DMS114 treated with DMSO at 0.1 percent for 48 hours (cell line): ENCODE measurements at regions not wholly inside any gene's neighbourhood (a gene's known extent, or its start where the extent isn't known, plus 50 kb on each side); places are given as distances from the start of the nearest gene placed in this dataset.

Experiments used
- DNase-seq: peaks from one replicate; lab custom pipeline; 2025; ENCODE audit not compliant: unreplicated experiment; lab: John Stamatoyannopoulos, UW

GRCh38 chr16:56140645-56141044, 50.6 kb upstream of the GNAO1 start:
- no peak for DNase-seq

GRCh38 chr16:56137269-56137668, 54.0 kb upstream of the GNAO1 start:
- DNase-seq, result no peak

- DNase-seq, result no peak
Measured at GRCh38 chr16:56136256-56136655, 55.0 kb upstream of the GNAO1 start.

GRCh38 chr16:56134790-56135189, 56.5 kb upstream of the GNAO1 start:
- no peak for DNase-seq

GRCh38 chr16:56125922-56126321, 65.4 kb upstream of the GNAO1 start:
- no peak for DNase-seq

- no peak for DNase-seq
Measured at GRCh38 chr16:56122251-56122650, 69.0 kb upstream of the GNAO1 start.

GRCh38 chr16:56121156-56121500, 70.2 kb upstream of the GNAO1 start:
- DNase-seq, result no peak

GRCh38 chr16:56120447-56121155, 70.7 kb upstream of the GNAO1 start:
- no peak for DNase-seq

GRCh38 chr16:56119133-56119532, 72.2 kb upstream of the GNAO1 start:
- no peak for DNase-seq

GRCh38 chr16:56116577-56116964, 74.7 kb upstream of the GNAO1 start:
- no peak for DNase-seq

GRCh38 chr16:56115817-56116576, 75.3 kb upstream of the GNAO1 start:
- DNase-seq, result no peak

- no peak for DNase-seq
Measured at GRCh38 chr16:56113223-56113622, 78.1 kb upstream of the GNAO1 start.

- DNase-seq, result no peak
Measured at GRCh38 chr16:56111100-56111499, 80.2 kb upstream of the GNAO1 start.

GRCh38 chr16:56109994-56110393, 81.3 kb upstream of the GNAO1 start:
- no peak for DNase-seq

- no peak for DNase-seq
Measured at GRCh38 chr16:56109205-56109604, 82.1 kb upstream of the GNAO1 start.

- no peak for DNase-seq
Measured at GRCh38 chr16:56108724-56109123, 82.6 kb upstream of the GNAO1 start.

- DNase-seq, result no peak
Measured at GRCh38 chr16:56108056-56108471, 83.2 kb upstream of the GNAO1 start.

- DNase-seq, result no peak
Measured at GRCh38 chr16:56106527-56106926, 84.8 kb upstream of the GNAO1 start.

GRCh38 chr16:56102906-56103305, 88.4 kb upstream of the GNAO1 start:
- no peak for DNase-seq

GRCh38 chr16:56102183-56102686, 89.1 kb upstream of the GNAO1 start:
- DNase-seq, result no peak

- no peak for DNase-seq
Measured at GRCh38 chr16:56101480-56101879, 89.8 kb upstream of the GNAO1 start.

- DNase-seq, result no peak
Measured at GRCh38 chr16:56097306-56097705, 94.0 kb upstream of the GNAO1 start.

- no peak for DNase-seq
Measured at GRCh38 chr16:56094231-56094630, 97.1 kb upstream of the GNAO1 start.
